ENCODE measurements at regions not wholly inside any gene's neighbourhood (a gene's known extent, or its start where the extent isn't known, plus 50 kb on each side); places are given as distances from the start of the nearest gene placed in this dataset.

GRCh38 chr13:108574856-108575255 lies 54.6 kb upstream of the MYO16 start:
- peaks cover 2% of the 10 kb centered on the region for H3K9me3 ChIP-seq (ENCODE audit: control insufficient read depth, low read depth, low read length)
- no peak overlapping the region for H3K27ac ChIP-seq (ENCODE audit: control insufficient read depth, insufficient read depth, low read length)
- no peak overlapping the region for H3K4me2 ChIP-seq (ENCODE audit: control insufficient read depth, extremely low read depth, insufficient read depth, low read depth, low read length)
- dilution Hi-C loops (cut with MboI; ENCODE audit: extremely low pct_ligation_motif_present, low sequenced_read_pairs), result no loop called here
- TF ChIP-seq CTCF (optimal IDR thresholded peaks at IDR 0.05 in 1 of 3, IDR thresholded peaks at IDR 0.05 in 1 of 3, conservative IDR thresholded peaks at IDR 0.05 in 1 of 3; ENCODE audit: extremely low read depth in 1 of 3, insufficient read depth in 2 of 3, low read length in 3 of 3) (no peak), EZH2 (IDR thresholded peaks at IDR 0.05; ENCODE audit: low read length) (no peak)
- no peaks in the 10 kb centered on the region for H3K27me3 ChIP-seq (ENCODE audit: control insufficient read depth, extremely low read depth, insufficient read depth, low read length)
- no peaks in the 10 kb centered on the region for H3K9me1 ChIP-seq (ENCODE audit: control insufficient read depth, extremely low read depth, insufficient read depth, low read length)
- no peaks in the 10 kb centered on the region for H3K36me3 ChIP-seq (ENCODE audit: control insufficient read depth in 2 of 2, extremely low read depth in 1 of 2, insufficient read depth in 2 of 2, low read length in 2 of 2)
- no peaks in the 10 kb centered on the region for H3K79me2 ChIP-seq (ENCODE audit: control insufficient read depth, insufficient read depth, low read length)
- no peaks in the 10 kb centered on the region for H3K4me1 ChIP-seq (ENCODE audit: control insufficient read depth, extremely low read depth, insufficient read depth, low read length)
- no peak overlapping the region for H2AFZ ChIP-seq (ENCODE audit: control insufficient read depth, low read length)
- FAIRE-seq, result no peak
- H3K9ac ChIP-seq (ENCODE audit: control insufficient read depth, extremely low read depth, insufficient read depth, low read length), result no peak overlapping the region
- no peak overlapping the region for H3K4me3 ChIP-seq (ENCODE audit: control insufficient read depth in 2 of 3, extremely low read depth in 1 of 3, insufficient read depth in 2 of 3, low read depth in 1 of 3, low read length in 3 of 3)
- no peaks in the 10 kb centered on the region for H4K20me1 ChIP-seq (ENCODE audit: control insufficient read depth, extremely low read depth, insufficient read depth, low read length)
- no peak for DNase-seq (ENCODE audit: low read depth, low spot score)

- H3K27me3 ChIP-seq (ENCODE audit: control insufficient read depth, extremely low read depth, insufficient read depth, low read length), result no peaks in the 10 kb centered on the region
- H3K9me3 ChIP-seq (ENCODE audit: control insufficient read depth, low read depth, low read length), result peaks cover 2% of the 10 kb centered on the region
- H3K36me3 ChIP-seq (ENCODE audit: control insufficient read depth in 2 of 2, extremely low read depth in 1 of 2, insufficient read depth in 2 of 2, low read length in 2 of 2), result no peaks in the 10 kb centered on the region
- TF ChIP-seq EZH2 (IDR thresholded peaks at IDR 0.05; ENCODE audit: low read length), result no peak
- TF ChIP-seq CTCF (optimal IDR thresholded peaks at IDR 0.05 in 1 of 3, IDR thresholded peaks at IDR 0.05 in 1 of 3, conservative IDR thresholded peaks at IDR 0.05 in 1 of 3; ENCODE audit: extremely low read depth in 1 of 3, insufficient read depth in 2 of 3, low read length in 3 of 3), result no peak
- DNase-seq (ENCODE audit: low read depth, low spot score), result no peak
- no peaks in the 10 kb centered on the region for H3K9me1 ChIP-seq (ENCODE audit: control insufficient read depth, extremely low read depth, insufficient read depth, low read length)
- H2AFZ ChIP-seq (ENCODE audit: control insufficient read depth, low read length), result no peak overlapping the region
- H3K4me2 ChIP-seq (ENCODE audit: control insufficient read depth, extremely low read depth, insufficient read depth, low read depth, low read length), result no peak overlapping the region
- no peaks in the 10 kb centered on the region for H3K79me2 ChIP-seq (ENCODE audit: control insufficient read depth, insufficient read depth, low read length)
- H3K4me3 ChIP-seq (ENCODE audit: control insufficient read depth in 2 of 3, extremely low read depth in 1 of 3, insufficient read depth in 2 of 3, low read depth in 1 of 3, low read length in 3 of 3), result no peak overlapping the region
- no peaks in the 10 kb centered on the region for H3K4me1 ChIP-seq (ENCODE audit: control insufficient read depth, extremely low read depth, insufficient read depth, low read length)
- H4K20me1 ChIP-seq (ENCODE audit: control insufficient read depth, extremely low read depth, insufficient read depth, low read length), result no peaks in the 10 kb centered on the region
- no peak overlapping the region for H3K9ac ChIP-seq (ENCODE audit: control insufficient read depth, extremely low read depth, insufficient read depth, low read length)
- no peak overlapping the region for H3K27ac ChIP-seq (ENCODE audit: control insufficient read depth, insufficient read depth, low read length)
- dilution Hi-C loops (cut with MboI; ENCODE audit: extremely low pct_ligation_motif_present, low sequenced_read_pairs), result no loop called here
- FAIRE-seq, result no peak
These were observed 54.0 kb upstream of the MYO16 start for GRCh38 chr13:108575430-108575829.

Data from keratinocyte (primary cell).